IgD-negative memory B cell (primary cell): ENCODE measurements at regions not wholly inside any gene's neighbourhood (a gene's known extent, or its start where the extent isn't known, plus 50 kb on each side); places are given as distances from the start of the nearest gene placed in this dataset.
"Not testable (repeated sequence)": the region's sequence is repeated elsewhere in the genome, so short reads cannot be mapped to it uniquely, and the experiment has no call there.

Experiments used
- H3K27ac Mint-ChIP-seq, 3 donors: one replicate each; pipeline ENCODE4 v1.8.0; 2020 to 2022; ENCODE audit warnings: mild to moderate bottlenecking in 3 of 3, mixed read lengths in 3 of 3, moderate library complexity in 1 of 3
- H3K27me3 Mint-ChIP-seq: one replicate; pipeline ENCODE4 v1.8.0; 2021; ENCODE audit warnings: mixed read lengths
- H3K36me3 Mint-ChIP-seq: one replicate; pipeline ENCODE4 v1.8.0; 2020; ENCODE audit warnings: mild to moderate bottlenecking, mixed read lengths
- H3K4me1 Mint-ChIP-seq, 3 donors: one replicate each; pipeline ENCODE4 v1.8.0; 2020 to 2022; ENCODE audit warnings: mixed read lengths in 3 of 3, mild to moderate bottlenecking in 1 of 3
- H3K4me3 Mint-ChIP-seq, 4 donors: one replicate each; pipeline ENCODE4 v1.8.0; 2020 to 2022; ENCODE audit warnings: mild to moderate bottlenecking in 4 of 4, mixed read lengths in 4 of 4, moderate library complexity in 3 of 4
- H3K9me3 Mint-ChIP-seq, 3 donors: one replicate each; pipeline ENCODE4 v1.8.0; 2020 to 2021; ENCODE audit warnings: mixed read lengths in 3 of 3, mild to moderate bottlenecking in 1 of 3

DNA sequence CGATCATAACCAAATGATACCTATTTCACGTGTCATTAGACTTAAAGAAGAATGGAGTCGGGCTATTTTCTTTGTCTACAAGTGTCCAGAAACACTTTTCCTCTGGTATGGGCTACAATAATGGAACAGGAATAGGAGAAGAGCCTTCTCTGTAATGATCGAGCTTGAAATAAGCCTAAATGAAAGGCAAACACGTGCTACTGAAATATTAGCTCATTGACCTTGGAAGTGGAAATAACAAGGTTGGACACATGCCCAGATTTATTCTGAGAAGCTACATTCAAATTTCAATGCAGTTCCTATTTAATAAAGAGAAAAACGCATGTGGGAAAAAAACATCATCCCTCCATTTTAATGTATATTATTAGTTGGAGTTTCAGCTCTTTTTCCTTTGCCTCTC lies 254.7 kb upstream of the PTER start:
- Mint-ChIP-seq H3K4me3 (no peak overlapping the region), H3K36me3 (no peaks in the 10 kb centered on the region), H3K4me1 (no peaks in the 10 kb centered on the region), H3K27ac (no peak overlapping the region), H3K27me3 (no peaks in the 10 kb centered on the region), H3K9me3 (peaks cover 0 to 2% (median 1%) of the 10 kb centered on the region in 3 donors)

DNA sequence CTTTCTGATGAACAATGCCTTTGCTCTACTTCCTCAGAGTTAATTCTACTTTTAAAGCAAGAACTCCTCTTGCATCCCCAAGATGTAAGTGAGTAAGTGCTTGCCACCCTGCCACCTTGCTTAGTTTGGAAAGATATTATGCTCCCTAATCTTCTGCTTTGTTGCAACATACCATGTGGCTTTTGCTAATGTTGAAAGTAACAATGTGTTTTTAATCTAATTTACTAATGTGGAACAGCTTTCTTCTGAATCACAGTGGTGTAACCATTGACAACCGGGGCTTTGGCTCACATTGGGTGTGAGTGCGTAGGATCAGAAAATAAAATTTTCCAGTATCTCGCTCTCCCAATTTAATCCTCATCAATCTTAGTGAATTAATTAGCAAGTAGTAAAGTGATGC lies 254.1 kb upstream of the PTER start:
- Mint-ChIP-seq H3K4me3 (no peak overlapping the region), H3K27me3 (no peaks in the 10 kb centered on the region), H3K9me3 (peaks cover 0 to 2% (median 1%) of the 10 kb centered on the region in 3 donors), H3K4me1 (no peaks in the 10 kb centered on the region), H3K27ac (no peak overlapping the region), H3K36me3 (no peaks in the 10 kb centered on the region)

DNA sequence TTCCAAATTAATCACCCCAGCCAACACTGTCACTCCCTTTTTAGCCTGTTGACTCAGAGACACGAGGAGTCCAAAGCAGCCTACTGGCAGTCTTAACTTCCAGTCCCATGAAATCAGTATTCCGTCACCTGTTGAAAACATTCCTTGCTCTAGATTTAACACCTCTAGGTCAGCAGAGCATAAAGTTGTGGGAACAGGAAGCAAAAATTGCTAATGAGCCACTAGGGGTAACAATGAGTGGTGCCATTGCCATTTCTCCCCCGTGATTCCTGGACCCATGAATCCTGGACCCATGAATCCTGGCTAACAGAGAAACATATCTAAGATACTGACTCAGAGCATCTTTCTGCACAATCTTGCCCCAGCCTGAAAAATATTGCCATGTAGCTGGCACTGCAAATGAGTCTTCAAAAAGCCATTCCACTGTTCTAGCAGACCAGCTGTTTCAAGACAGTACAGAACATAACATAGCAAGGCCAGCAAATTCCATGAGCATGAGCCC lies 252.7 kb upstream of the PTER start:
- H3K36me3 Mint-ChIP-seq, result no peaks in the 10 kb centered on the region
- no peaks in the 10 kb centered on the region for H3K4me1 Mint-ChIP-seq
- no peak overlapping the region for H3K4me3 Mint-ChIP-seq
- peaks cover 0 to 2% (median 1%) of the 10 kb centered on the region in 3 donors for H3K9me3 Mint-ChIP-seq
- no peak overlapping the region for H3K27ac Mint-ChIP-seq
- H3K27me3 Mint-ChIP-seq, result no peaks in the 10 kb centered on the region

DNA sequence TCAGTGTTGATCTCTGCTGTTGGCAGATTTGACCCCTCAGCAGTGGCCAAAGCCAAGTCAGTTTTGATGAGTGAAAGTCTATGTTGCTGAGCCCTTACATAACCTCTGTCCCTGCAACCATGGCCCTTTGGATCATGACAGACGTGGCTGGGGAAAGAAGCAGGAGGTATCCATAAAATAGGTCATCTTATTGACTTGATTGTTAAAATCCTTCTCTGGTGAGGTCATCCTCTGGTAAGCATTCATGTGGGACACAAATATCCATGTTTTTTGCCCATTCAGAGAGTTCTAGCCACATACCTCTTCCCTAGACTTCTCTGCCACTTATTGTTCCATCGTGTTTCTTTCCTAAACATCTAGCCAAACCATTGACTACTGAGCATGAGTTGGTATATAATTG lies 251.9 kb upstream of the PTER start:
- no peak overlapping the region for H3K4me3 Mint-ChIP-seq
- no peaks in the 10 kb centered on the region for H3K27me3 Mint-ChIP-seq
- no peaks in the 10 kb centered on the region for H3K4me1 Mint-ChIP-seq
- peaks cover 0 to 2% (median 1%) of the 10 kb centered on the region in 3 donors for H3K9me3 Mint-ChIP-seq
- H3K27ac Mint-ChIP-seq, result no peak overlapping the region
- H3K36me3 Mint-ChIP-seq, result no peaks in the 10 kb centered on the region

DNA sequence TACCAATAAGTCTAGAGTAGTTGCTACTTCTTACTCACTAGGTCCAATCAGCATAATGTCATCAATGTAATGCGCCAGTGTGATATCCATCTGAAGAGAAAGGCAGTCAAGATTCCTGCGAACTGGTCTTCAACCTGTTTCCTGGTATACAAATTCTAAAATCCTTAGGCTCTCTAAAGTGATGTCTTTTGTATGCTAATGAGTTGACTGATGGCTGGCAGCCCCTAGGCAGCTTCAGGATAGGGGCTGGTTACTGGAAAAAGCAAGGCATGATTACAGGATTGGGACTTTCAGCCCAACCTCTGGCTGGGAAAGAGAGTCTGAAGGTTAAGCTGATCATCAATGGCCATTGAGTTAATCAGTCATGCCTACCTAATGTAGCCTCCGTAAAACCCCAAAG lies 250.2 kb upstream of the PTER start:
- Mint-ChIP-seq H3K4me3 (no peak overlapping the region), H3K9me3 (peaks cover 0 to 3% (median 1%) of the 10 kb centered on the region in 3 donors), H3K36me3 (no peaks in the 10 kb centered on the region), H3K4me1 (no peaks in the 10 kb centered on the region), H3K27me3 (no peaks in the 10 kb centered on the region), H3K27ac (no peak overlapping the region)

DNA sequence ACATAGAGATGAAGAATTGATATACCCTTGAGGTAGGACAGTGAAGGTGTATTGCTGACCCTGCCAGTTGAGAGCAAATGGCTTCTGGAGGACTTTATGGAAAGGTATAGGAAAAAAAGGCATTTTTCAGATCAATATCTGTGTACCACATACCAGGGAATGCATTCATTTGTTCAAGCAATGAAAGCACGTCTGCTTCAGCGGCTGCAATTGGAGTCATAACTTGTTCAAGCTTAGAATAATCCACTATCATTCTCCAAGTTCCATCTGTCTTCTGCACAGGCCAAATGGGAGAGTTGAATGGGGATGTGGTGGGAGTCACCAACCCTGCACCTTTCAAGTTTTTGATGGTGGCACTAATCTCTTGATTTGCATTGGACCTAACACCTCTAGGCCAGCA lies 249.6 kb upstream of the PTER start:
- Mint-ChIP-seq H3K36me3 (no peaks in the 10 kb centered on the region), H3K9me3 (peaks cover 0 to 5% (median 1%) of the 10 kb centered on the region in 3 donors), H3K27ac (no peak overlapping the region), H3K27me3 (no peaks in the 10 kb centered on the region), H3K4me3 (no peak overlapping the region), H3K4me1 (no peaks in the 10 kb centered on the region)

DNA sequence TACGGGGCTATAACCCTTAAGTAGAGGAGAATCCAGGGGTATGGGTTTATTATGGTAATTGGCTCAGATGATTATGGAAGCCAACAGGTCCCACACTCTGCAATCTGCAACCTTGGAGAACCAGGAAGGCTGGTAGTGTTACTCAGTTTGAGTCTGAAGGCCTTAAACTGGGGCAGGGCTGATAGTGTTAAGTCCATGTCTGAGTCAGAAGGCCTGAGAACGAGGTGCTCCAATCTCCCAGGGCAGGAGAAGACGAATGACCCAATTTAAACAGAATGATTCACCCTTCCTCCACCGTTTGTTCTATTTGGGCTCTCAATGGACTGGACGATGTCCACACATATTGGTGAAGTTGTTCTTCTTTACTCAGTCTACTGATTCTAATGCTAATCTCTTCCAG lies 244.5 kb upstream of the PTER start:
- Mint-ChIP-seq H3K36me3 (no peaks in the 10 kb centered on the region), H3K27ac (no peak overlapping the region), H3K4me1 (no peaks in the 10 kb centered on the region), H3K9me3 (peaks cover 4 to 6% (median 5%) of the 10 kb centered on the region in 3 donors), H3K4me3 (no peak overlapping the region), H3K27me3 (no peaks in the 10 kb centered on the region)

DNA sequence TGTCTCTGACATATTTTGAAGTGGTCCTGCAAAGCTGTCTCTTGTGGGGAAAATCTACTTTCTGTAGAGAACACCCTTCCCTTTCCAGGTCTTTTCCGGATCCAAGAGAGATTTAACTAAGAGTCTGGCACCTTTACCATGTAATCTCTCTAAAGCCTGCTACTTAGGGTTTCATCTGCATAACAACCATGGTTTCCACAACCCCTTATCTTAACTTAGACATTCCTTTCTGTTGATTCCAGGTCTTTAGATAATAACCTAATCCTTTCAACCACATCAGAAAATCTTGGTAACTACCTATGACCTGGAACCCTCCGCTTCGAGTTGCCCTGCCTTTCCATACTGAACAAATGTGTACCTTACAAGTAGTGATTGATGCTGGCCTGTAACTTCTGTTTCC lies 243.6 kb upstream of the PTER start:
- H3K27me3 Mint-ChIP-seq, result no peaks in the 10 kb centered on the region
- no peaks in the 10 kb centered on the region for H3K36me3 Mint-ChIP-seq
- peaks cover 4 to 6% (median 5%) of the 10 kb centered on the region in 3 donors for H3K9me3 Mint-ChIP-seq

DNA sequence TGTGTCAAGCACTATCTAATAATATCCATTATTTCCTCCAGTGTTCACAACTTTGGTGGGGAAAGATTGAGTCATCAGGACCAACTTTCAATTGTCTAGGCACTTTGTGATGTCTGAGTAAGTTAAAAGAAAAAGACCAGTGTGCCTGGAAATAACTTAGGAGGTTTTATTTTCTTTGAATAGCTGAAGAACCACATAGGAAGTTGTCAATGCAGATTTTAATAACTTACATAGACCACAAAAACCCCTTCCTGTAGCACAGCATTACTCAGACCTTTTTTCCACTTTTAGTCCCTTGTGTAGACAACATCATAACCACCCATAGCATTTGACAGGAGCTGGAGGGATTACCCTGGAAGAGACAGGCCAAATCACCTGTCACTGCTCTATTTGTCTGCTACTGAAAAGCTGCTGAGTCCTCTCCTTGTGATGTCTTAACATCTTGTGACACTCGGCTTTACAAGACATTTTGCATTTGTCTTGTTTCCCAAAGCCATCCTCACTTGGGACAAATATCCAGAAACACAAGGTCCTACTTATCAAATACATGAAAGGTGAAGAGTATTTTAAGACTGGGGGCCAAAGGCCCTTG lies 241.5 kb upstream of the PTER start:
- Mint-ChIP-seq H3K4me1 (no peaks in the 10 kb centered on the region), H3K27me3 (no peaks in the 10 kb centered on the region), H3K36me3 (no peaks in the 10 kb centered on the region), H3K27ac (no peak overlapping the region), H3K4me3 (no peak overlapping the region), H3K9me3 (peaks cover 4 to 6% (median 5%) of the 10 kb centered on the region in 3 donors)

More for the DNA sequence above, 243.6 kb upstream of the PTER start:
- no peaks in the 10 kb centered on the region for H3K4me1 Mint-ChIP-seq
- no peak overlapping the region for H3K4me3 Mint-ChIP-seq
- H3K27ac Mint-ChIP-seq, result no peak overlapping the region

DNA sequence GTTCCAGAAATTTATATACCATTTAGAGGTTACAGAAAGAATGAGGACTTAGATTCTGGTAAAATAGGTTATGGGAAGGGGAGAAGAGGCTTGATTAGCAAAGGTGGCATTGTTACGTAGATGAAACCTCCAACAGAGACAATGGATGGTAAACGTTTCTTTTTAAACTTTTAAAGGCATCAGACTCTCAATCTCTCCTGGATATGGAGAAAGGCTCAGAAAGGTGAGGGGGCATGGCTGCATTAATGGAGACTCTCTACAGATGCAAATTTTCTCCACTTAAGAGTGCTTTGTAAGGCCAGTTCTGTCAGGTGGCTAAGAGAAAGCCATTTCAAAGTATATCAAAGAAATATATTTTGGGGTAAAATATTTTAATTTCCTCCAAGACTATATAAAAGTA lies 240.9 kb upstream of the PTER start:
- Mint-ChIP-seq H3K27me3 (no peaks in the 10 kb centered on the region), H3K36me3 (no peaks in the 10 kb centered on the region), H3K9me3 (peaks cover 5 to 11% (median 8%) of the 10 kb centered on the region in 3 donors), H3K4me1 (no peaks in the 10 kb centered on the region), H3K27ac (no peak overlapping the region), H3K4me3 (no peak overlapping the region)

DNA sequence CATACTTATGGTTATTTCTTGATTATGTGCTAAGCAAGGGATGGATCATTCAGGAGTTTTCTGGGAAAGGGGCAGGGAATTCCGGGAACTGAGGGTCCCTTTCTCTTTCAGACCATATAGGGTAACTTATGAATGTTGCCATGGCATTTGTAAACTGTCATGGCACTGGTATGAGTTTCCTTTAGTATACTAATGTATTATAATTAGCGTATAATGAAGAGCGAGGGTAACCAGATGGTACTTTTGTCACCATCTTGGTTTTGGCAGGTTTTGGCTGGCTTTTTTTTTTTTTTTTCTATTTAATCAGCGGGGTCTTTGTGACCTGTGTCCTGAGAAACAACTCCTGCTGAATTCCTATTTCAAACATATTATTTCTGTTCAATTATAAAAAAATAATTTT lies 237.6 kb upstream of the PTER start:
- H3K9me3 Mint-ChIP-seq, result peaks cover 0 to 20% (median 6%) of the 10 kb centered on the region in 3 donors
- H3K4me1 Mint-ChIP-seq, result no peaks in the 10 kb centered on the region
- H3K27me3 Mint-ChIP-seq, result no peaks in the 10 kb centered on the region
- no peak overlapping the region for H3K27ac Mint-ChIP-seq
- no peak overlapping the region for H3K4me3 Mint-ChIP-seq
- H3K36me3 Mint-ChIP-seq, result no peaks in the 10 kb centered on the region

DNA sequence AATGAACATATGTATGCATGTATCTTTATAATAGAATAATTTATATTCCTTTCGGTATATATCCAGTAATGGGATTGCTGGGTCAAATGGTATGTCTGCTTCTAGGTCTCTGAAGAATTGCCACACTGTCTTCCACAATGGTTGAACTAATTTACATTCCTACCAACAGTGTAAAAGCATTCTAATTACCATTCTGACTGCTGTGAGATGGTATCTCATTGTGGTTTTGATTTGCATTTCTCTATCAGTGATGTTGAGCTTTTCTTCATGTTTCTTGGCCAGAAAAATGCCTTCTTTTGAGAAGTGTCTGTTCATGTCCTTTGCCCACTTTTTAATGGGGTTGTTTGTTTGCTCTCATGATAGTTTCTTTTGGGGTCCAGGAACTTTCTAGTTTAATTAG lies 213.2 kb upstream of the PTER start:
- H3K27me3 Mint-ChIP-seq, H3K36me3 Mint-ChIP-seq, H3K27ac Mint-ChIP-seq, H3K4me1 Mint-ChIP-seq: not testable (repeated sequence)
- H3K4me3 Mint-ChIP-seq, result peak overlapping the region in 1 of 4 donors; percentile 3
- H3K9me3 Mint-ChIP-seq, result peaks cover 10 to 20% (median 16%) of the 10 kb centered on the region in 3 donors

DNA sequence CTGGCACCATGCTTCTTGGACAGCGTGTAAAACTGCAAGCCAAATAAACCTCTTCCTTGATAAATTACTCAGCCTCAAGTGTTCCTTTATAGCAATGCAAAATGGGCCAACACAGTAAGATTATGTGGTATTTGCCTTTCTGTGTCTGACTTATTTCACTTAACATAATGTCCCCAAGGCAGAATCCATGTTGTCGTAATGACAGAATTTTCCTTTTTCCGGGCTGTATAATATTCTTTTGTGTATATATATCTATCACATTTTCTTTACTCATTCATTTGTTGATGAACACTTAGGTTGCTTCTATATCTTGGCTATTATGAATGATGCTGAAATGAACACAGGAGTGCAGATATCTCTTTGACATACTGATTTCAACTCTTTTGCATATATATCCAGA lies 209.1 kb upstream of the PTER start:
- H3K4me3 Mint-ChIP-seq, result no peak overlapping the region
- H3K27ac Mint-ChIP-seq, result no peak overlapping the region
- H3K4me1 Mint-ChIP-seq, result no peaks in the 10 kb centered on the region
- H3K9me3 Mint-ChIP-seq, result peaks cover 6 to 15% (median 13%) of the 10 kb centered on the region in 3 donors
- peaks cover 2% of the 10 kb centered on the region for H3K27me3 Mint-ChIP-seq
- H3K36me3 Mint-ChIP-seq, result no peaks in the 10 kb centered on the region

DNA sequence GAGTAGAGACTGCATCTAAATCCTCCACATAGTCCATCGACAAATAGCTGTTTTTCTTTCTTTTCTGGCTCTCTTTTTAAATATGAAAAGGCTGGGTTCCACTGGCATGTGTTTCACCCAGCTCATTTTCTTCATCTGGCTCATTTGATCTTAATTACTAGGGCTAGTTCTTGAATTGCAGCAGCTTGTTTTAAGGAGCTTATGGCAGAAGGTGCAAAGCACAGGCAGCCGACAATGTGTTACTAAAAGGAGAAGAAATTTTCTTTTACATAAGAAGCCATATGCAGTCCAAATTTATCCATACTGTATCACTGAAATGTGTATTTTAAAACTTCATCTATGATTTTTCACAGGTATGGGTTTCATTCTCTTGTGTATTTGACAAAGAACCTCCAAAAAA lies 205.6 kb upstream of the PTER start:
- Mint-ChIP-seq H3K4me3 (no peak overlapping the region), H3K36me3 (no peaks in the 10 kb centered on the region), H3K4me1 (no peaks in the 10 kb centered on the region), H3K27ac (no peak overlapping the region), H3K27me3 (peaks cover 2% of the 10 kb centered on the region), H3K9me3 (peaks cover 2 to 11% (median 5%) of the 10 kb centered on the region in 3 donors)

DNA sequence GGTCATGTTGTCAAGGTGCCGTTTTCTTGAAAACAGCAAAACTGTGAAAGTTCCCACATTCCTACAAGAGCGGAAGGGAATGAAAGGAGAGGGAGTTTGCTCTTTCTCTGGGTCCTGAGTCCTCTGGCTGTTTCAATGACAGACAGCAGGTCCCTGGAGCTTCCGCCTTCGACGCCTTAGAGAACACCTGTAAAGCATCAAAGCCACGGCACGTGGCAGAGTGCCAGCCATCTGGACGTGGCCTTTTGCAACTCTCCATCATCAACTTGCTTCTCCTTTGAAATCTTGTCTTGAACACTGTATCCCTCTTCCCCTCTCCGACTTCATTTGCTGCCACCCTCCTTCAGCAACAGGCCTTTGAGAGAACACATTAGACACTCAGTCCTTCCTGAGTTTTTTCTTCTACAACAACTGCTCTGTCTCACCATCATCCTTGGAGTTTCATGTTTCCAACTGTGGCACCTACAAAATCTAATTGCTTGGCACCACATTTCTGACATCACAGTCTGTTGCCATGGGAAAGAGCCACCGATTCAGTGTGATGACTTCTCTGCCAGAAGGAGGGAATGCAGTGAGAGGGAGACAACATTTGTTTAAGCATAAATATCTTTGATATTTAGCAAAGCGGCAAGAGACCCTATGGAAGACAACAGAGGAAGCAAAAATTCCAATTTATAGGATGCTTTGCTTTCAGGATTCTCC lies 204.9 kb upstream of the PTER start:
- H3K27ac Mint-ChIP-seq, result no peak overlapping the region

DNA sequence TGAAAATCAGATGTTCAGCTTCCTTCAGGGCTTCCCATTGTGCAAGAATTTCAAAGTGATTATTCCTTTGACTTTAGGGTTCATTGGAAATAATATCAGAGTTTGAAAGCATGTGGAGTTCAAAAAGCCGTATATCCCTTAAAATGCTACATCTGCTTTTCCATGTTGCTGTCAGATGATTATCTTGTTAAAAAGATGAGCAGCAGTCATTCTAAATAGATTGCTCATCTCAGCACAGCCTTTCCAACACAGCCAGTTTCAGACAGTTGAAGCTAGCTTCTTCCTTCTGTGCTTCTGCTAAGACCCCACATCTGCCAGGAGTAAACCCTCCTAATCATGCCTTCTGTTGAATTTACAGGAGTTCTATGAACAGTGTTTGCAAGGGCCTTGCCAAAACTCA lies 204.4 kb upstream of the PTER start:
- H3K9me3 Mint-ChIP-seq, result peaks cover 0 to 6% (median 4%) of the 10 kb centered on the region in 3 donors
- H3K4me1 Mint-ChIP-seq, result no peaks in the 10 kb centered on the region
- no peak overlapping the region for H3K27ac Mint-ChIP-seq
- no peaks in the 10 kb centered on the region for H3K36me3 Mint-ChIP-seq
- H3K4me3 Mint-ChIP-seq, result no peak overlapping the region
- H3K27me3 Mint-ChIP-seq, result peaks cover under 1% of the 10 kb centered on the region

More for the DNA sequence above, 204.9 kb upstream of the PTER start:
- H3K4me1 Mint-ChIP-seq, result no peaks in the 10 kb centered on the region
- H3K9me3 Mint-ChIP-seq, result peaks cover 2 to 11% (median 8%) of the 10 kb centered on the region in 3 donors
- H3K36me3 Mint-ChIP-seq, result no peaks in the 10 kb centered on the region
- peaks cover 2% of the 10 kb centered on the region for H3K27me3 Mint-ChIP-seq
- no peak overlapping the region for H3K4me3 Mint-ChIP-seq
